NCI-H524 (cell line): ENCODE measurements at regions not wholly inside any gene's neighbourhood (a gene's known extent, or its start where the extent isn't known, plus 50 kb on each side); places are given as distances from the start of the nearest gene placed in this dataset.

Source experiments
- DNase-seq, 2 experiments: peaks; one replicate each; lab custom pipeline; 2025; lab: John Stamatoyannopoulos, UW

DNA sequence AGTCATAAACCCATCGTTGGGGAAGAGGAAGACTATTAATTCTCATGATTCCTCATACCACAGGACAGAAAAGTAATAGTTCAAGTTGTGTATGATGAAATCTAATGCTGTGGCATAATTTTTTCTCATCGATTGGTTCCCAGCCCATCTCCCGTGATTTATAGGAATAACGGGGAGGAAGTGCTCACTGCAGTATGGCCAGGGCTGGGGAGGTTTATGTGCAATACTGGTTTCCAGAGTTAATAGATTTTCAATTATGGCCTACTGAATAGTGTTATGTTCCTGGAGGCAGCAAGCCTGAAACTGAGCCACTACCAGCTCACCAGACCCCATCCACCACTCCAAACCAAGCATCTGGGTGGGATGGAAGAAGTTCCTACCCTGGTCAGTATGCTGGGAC is 147.1 kb upstream of the NCAM1 start:
- DNase-seq = no peak

- no peak for DNase-seq
Measured at GRCh38 chr11:112817376-112817775, 143.8 kb upstream of the NCAM1 start.

GRCh38 chr11:112822478-112823274 is 138.5 kb upstream of the NCAM1 start:
- DNase-seq = peak; percentile 67 to 84

DNA sequence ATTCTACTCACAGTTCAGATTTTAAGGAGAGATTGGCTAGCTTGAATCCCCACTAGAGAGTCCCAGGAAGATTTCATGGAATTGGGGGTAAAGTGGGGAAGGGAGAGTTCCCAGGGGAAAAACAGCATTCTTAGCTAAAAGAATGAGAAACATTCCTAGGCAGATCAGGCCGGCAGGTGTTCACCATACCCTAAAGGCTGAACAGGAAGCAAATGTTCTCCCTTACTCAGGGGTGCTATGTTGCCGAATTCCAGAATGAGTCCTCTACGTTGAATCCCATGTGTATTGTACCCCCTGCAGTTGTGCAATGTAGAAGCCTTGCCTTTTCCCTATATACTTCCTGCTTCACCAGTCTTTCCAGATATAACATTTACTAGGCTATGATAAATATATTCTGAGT is 135.2 kb upstream of the NCAM1 start:
- DNase-seq = no peak

- DNase-seq = peak in 1 of 2 experiments; percentile 12
Measured at GRCh38 chr11:112826788-112827187, 134.4 kb upstream of the NCAM1 start.

DNA sequence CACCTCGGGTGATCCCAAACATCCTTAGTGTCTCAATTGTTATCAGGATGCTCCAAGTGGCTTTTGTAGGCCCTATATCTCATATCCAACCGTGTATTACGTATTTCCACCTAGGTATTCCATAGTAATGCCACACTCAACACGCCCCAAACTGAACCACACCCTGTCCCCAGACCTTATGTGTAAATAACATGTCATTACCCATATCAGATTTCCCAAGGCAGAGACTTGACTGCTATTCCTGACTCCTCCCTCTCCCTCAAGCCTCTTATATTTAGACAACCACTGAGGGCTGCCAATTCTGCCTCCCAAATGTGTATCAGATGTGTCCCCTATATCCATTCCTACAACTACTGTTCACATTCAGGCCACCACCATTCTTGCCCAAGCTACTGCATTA is 132.8 kb upstream of the NCAM1 start:
- no peak for DNase-seq

DNA sequence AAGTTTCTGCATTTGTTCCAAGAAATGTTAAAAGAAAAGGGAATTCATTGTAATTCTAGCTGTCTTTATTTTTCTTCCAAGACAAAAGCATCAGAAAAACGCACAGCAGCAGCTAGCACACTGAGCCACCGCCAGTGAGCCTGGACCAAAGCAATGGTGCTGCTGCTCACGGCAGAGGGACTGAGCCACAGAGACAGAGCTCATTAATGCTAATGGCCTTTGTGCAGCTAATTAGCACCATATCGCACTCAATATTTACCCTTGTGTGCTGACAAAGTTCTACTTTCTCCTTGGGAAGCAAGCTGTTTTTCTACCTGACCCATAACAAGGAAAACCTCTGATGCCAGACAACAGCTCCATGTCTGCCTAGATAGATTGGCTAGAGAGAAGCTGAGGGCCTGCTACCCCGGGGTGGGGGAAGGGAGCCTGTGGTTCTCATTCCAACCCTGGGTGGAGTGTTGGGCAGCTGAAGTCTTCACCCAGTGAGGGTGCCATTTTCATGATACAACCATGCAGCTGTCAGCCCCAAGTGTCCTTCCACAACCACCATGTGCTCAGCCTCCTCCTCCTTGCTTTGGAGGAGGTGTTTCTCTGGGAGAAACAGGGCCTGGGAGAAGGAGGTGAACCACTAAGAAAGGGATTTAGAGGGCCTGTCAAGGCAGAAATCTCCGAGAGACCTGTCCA is 131.1 kb upstream of the NCAM1 start:
- DNase-seq = no peak

DNA sequence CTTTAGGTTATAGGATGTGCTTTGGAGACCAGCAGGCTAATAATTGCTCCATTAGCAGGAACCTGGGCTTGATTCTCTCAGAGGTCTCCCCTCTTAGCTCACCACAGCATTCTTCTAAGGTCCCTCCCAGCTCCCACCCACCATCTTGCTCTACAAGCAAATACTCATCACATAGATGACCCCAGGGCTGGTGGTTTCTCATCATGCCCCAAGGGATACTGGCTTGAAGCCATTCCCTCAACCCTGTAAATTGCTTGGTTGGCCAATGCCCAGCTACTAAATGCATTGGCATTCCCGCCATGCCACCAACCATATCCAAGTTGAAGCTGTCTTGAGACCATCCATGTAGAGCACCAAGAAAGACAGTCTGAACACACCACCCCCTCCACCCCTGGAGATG is 130.2 kb upstream of the NCAM1 start:
- DNase-seq = no peak

GRCh38 chr11:112831969-112832766 is 129.1 kb upstream of the NCAM1 start:
- DNase-seq = peak in 1 of 2 experiments; percentile 7

DNA sequence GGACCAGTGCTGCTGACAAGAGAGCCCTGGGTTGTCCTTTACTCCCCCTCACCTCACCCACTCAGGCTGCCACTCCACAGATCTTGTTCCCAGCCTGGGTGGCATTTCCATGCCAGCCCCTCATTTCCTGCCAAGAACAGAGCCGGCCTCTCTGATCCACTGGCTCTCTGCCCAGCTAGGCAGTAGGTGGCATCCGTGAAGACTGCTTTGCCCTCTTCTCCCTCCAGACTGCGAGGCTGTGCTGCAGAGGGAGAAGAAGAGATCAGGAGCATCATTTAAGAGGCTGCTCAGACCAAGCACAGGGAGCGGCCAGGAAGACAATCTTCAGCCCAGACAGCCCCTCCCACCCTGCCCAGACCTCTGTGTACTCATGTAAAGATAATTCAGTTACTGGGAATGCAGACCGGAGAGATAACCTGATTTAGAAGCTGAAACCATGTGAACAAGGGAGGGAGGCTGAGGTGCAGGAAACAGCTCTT is 126.9 kb upstream of the NCAM1 start:
- DNase-seq = no peak

DNA sequence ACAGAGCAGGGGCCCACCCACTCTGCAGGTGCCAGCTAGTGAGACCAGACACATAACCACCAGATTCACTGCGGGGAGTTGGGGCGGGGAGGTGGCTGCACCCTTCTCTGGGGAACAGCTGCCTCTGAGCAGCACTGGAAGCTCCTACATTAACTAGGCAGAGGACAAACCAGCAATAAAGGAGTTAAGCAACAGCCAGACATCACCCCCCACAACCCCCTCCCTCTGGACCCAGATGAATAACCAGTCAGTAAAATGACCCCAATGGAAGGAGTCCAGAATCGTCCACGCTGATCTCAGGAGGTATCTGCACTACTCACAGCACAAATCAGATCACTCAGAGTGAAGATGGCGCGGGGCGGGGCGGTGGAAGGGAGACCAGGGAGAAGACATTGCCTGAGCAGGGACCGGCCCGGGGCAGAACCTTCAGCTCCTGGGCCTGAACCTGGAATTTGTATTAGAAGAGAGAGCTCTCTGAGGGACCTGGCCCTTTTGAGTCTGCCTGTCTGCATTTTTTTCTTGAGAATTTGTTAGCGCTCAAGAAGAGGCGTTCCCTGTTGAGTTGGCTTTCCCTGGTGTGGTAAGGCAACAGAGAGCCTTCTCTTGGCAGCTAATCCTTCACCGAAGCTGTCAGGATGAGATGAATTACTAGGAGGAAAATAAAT is 125.5 kb upstream of the NCAM1 start:
- no peak for DNase-seq

DNA sequence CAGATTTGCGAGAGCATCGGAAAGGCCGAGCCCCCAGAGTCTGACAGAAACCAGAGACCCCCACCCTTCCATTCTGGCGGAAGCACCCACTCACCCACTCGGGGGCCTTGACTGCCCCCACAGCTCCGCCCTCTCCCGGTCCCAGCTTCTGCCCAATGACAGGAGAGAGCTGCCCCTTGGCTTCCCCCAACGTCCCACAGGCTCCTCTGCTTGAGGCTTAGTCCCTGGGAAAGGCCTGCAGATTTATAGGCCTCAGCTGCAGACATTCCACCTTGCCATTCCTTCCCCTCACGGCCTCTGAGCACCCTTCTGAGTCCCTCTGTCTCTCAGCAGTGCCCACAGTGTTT is 125.0 kb upstream of the NCAM1 start:
- DNase-seq = no peak

DNA sequence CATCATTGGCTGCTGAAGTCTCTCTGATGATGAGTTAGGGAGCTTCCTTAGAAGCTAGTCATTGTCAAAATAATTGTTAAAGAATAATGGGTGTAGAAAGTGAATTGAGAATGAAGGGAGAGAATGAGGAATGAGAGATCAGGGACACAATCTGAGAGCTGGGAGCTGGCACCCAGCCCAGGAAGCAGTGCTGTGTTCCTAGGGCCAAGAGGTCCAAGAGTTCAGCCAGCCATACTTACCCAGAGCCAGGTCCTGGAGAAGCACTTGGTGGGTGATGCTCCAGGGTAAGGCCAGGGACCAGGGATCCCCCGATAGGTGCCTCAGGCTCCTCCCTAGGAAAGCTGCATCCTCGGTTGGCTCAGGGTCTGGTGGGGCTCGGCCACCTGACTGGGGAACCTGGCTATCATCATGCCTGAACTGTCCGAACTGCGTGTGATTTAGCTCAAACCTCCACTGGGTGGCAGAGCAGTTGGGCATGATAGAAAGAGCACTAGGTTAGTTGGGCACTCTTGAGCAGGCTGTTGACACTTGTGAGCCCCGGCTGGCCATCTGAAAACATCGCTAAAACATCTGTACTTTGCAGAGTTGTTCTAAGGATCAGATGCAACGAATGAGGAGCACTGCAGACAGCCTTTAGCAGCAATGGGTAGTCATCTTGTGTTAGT is 123.9 kb upstream of the NCAM1 start:
- DNase-seq = peak; percentile 12 to 64

GRCh38 chr11:112839051-112839450 is 122.2 kb upstream of the NCAM1 start:
- DNase-seq = no peak

DNA sequence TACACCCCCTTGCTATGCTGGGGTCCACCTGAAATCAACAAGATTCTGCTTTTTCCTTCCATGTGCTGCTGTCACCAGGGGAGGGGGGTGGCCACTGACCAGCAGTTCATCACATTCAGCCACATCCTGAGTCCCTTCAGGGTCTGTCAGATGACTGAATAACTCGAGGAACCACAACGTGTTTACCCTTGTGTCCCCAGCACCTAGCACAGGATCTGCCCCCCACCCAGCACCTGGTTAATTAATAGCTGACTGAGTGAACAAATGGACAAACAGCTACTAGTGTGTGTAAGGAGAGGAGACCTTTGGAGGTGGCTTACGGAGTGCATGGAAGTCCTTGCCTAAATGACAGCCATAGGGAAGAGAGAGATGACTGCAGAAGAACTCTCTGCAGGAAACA is 119.5 kb upstream of the NCAM1 start:
- no peak for DNase-seq

- no peak for DNase-seq
Measured at GRCh38 chr11:112842151-112842550, 119.1 kb upstream of the NCAM1 start.

- DNase-seq = no peak
Measured at GRCh38 chr11:112844517-112844916, 116.7 kb upstream of the NCAM1 start.

- DNase-seq = no peak
Measured at GRCh38 chr11:112847568-112847967, 113.7 kb upstream of the NCAM1 start.

DNA sequence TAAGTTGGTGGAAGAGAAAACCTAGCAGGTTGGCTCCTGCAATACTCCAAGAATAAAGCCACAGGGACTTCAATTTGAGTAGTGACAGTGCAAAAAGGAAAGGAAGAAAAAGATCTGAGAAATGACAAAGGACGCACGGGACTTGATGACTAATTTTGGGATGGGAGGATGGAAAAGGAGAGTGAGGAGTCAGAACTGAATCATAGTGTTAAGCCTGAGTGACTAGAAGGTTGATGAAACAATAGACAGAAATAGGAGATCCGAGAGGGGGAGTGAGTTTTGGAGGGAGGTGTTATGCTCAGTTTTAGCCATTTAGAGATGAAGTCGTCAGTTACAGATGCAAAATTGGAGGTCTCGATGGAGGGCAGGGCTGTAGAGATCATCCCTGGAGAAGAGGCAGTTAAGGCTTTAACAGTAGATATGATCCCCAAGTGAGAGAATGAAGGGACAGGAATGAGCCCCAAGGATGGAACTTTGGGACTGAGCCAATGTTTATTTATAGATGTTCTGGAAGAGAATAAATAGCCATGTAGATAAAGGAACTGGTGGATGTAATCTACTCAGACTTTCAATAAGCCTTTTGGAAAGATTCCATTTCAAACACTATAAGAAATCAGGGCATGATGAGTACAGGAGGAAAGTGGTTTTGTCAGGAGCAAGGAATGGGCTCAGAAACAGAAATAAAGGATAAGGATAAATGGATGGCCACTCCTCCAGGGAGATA is 108.9 kb upstream of the NCAM1 start:
- no peak for DNase-seq

DNA sequence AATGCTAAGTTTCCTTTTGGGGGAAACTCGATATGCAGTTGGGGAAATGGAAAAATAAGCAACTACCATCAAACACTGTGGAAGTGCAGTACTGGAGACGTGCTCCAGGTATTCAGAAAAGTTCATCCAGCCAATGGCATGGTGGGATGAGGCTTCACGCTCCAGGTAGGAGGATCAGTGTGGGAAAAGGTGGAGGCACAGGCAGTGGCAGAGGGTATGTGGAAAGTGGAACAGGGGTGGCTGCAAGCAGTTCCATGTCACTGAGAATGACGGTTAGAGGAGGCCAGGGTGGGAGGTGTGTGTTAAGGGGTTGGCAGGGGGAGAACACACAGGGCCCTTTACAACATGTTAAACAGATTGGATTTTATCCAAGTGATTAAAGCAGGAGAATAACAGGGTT is 105.1 kb upstream of the NCAM1 start:
- no peak for DNase-seq

- DNase-seq = no peak
Measured at GRCh38 chr11:112856591-112856990, 104.6 kb upstream of the NCAM1 start.
